ENCODE measurements at regions not wholly inside any gene's neighbourhood (a gene's known extent, or its start where the extent isn't known, plus 50 kb on each side); places are given as distances from the start of the nearest gene placed in this dataset.
"Not testable (repeated sequence)": the region's sequence is repeated elsewhere in the genome, so short reads cannot be mapped to it uniquely, and the experiment has no call there.

DNA sequence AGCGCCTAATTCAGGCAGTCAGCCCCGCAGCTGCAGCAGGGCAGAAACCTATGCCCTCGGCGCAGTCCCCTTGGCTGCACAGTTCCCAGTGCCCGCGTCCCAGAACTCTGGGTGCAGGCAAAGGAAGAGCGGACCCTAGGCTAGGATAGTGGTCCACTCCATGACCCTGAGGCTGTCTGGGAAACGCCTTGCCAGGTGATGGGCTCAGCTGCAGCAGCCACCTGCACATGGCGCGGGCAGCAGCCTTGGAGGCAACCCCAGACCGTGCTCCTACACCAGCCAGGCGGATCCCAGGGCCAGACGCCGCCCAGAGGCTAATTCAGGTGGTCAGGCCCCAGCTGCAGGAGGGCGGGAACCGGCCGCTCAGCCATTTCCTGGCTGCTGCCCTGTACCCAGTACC, 83.0 kb downstream of the POTEC start:
- not testable (repeated sequence) for TF ChIP-seq TEAD4 (IDR thresholded peaks at IDR 0.05; ENCODE audit: low read length); TEAD4 (CRISPR knock-in tag; IDR thresholded peaks at IDR 0.05; ENCODE audit: borderline replicate concordance); EP300 (IDR thresholded peaks at IDR 0.05; ENCODE audit: low read length); NRF1 (conservative IDR thresholded peaks at IDR 0.05 in 1 of 2, IDR thresholded peaks at IDR 0.05 in 1 of 2); MYBL2 (IDR thresholded peaks at IDR 0.05; ENCODE audit: low read depth); MYBL2 (CRISPR knock-in tag; IDR thresholded peaks at IDR 0.05; ENCODE audit: borderline replicate concordance); PHF8 (IDR thresholded peaks at IDR 0.05; ENCODE audit: borderline replicate concordance, low read length); RFX7 (CRISPR knock-in tag; IDR thresholded peaks at IDR 0.05)
- TF ChIP-seq, protein P1, sequence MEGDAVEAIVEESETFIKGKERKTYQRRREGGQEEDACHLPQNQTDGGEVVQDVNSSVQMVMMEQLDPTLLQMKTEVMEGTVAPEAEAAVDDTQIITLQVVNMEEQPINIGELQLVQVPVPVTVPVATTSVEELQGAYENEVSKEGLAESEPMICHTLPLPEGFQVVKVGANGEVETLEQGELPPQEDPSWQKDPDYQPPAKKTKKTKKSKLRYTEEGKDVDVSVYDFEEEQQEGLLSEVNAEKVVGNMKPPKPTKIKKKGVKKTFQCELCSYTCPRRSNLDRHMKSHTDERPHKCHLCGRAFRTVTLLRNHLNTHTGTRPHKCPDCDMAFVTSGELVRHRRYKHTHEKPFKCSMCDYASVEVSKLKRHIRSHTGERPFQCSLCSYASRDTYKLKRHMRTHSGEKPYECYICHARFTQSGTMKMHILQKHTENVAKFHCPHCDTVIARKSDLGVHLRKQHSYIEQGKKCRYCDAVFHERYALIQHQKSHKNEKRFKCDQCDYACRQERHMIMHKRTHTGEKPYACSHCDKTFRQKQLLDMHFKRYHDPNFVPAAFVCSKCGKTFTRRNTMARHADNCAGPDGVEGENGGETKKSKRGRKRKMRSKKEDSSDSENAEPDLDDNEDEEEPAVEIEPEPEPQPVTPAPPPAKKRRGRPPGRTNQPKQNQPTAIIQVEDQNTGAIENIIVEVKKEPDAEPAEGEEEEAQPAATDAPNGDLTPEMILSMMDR (IDR thresholded peaks at IDR 0.05 in 2 of 3, conservative IDR thresholded peaks at IDR 0.05 in 1 of 3; ENCODE audit: insufficient read depth in 2 of 3, low read depth in 1 of 3, low read length in 3 of 3) = not testable (repeated sequence)

All from K562 (cell line).